HCT116 (cell line): ENCODE measurements at regions not wholly inside any gene's neighbourhood (a gene's known extent, or its start where the extent isn't known, plus 50 kb on each side); places are given as distances from the start of the nearest gene placed in this dataset.

Experiments used
- ATAC-seq: fragments of 200-7000 bp; cut with Tn5 transposase; 2 replicates; pipeline ENCODE4 v1.9.1; 2020; ENCODE audit warnings: mild to moderate bottlenecking, moderate library complexity
- BruUV-seq: library from RNA; stranded (reverse); fragments of 400-500 nt; replicated peaks from 2 replicates; lab custom pipeline; 2021; lab: Mats Ljungman, UMichigan
- CTCF ChIA-PET: fragments of 300-600 bp; sonication (Branson Sonifier 250); formaldehyde crosslinking; loops from one replicate; lab custom pipeline; 2021; ENCODE audit warnings: antibody characterized with exemption; lab: Charles Lee
- POLR2A ChIA-PET: fragments of 300-600, 350-600 bp; sonication (Branson Sonifier 250); formaldehyde crosslinking; loops from one replicate; lab custom pipeline; 2021; ENCODE audit warnings: antibody characterized with exemption; lab: Charles Lee
- RAD21 ChIA-PET, 2 experiments: fragments of 300-600 bp; sonication (Branson Sonifier 250); formaldehyde crosslinking; loops; one replicate each; lab custom pipeline; 2023; ENCODE audit warnings: low total read pairs in 2 of 2; ENCODE audit not compliant: uncharacterized antibody in 2 of 2, unreplicated experiment in 2 of 2, low non-redundant PET in 1 of 2; lab: Charles Lee
- DNase-seq: peaks from one replicate; pipeline ENCODE4 v3.0.0-alpha.2; 2010; ENCODE audit warnings: low read depth, low spot score
- H2AFZ ChIP-seq: fragments of 200-600 bp; shearing (Covaris generic), sonication (generic); 2 replicates; pipeline ENCODE4 v1.6.1; 2017; ENCODE audit warnings: low read depth, mixed run types, mixed read lengths, antibody characterized with exemption, low read length; ENCODE audit not compliant: poor library complexity, severe bottlenecking
- H3K27ac ChIP-seq: 2 replicates; pipeline ENCODE4 v1.5.1; 2012; ENCODE audit warnings: low read depth, low read length
- H3K27me3 ChIP-seq: fragments of 200-600 bp; sonication (generic); 2 replicates; pipeline ENCODE4 v1.6.1; 2016; ENCODE audit warnings: mixed run types, low read length, mixed read lengths; ENCODE audit not compliant: insufficient read depth
- H3K36me3 ChIP-seq, 2 experiments: fragments of 200-500 bp in 1 of 2; fragments of 200-600 bp in 1 of 2; sonication (Bioruptor generic) in 1 of 2; sonication (generic) in 1 of 2; 2 replicates each; pipeline versions ENCODE4 v1.5.1 to v1.6.1; 2014 to 2016; ENCODE audit warnings: low read length in 2 of 2, inconsistent platforms in 1 of 2, mixed read lengths in 1 of 2, mixed run types in 1 of 2; ENCODE audit not compliant: insufficient read depth in 2 of 2, control insufficient read depth in 1 of 2
- H3K4me1 ChIP-seq, 2 experiments: fragments of 200-600 bp in 1 of 2; sonication (generic) in 1 of 2; 2 replicates each; pipeline versions ENCODE4 v1.5.1 to v1.6.1; 2012 to 2017; ENCODE audit warnings: low read length in 2 of 2, inconsistent platforms in 1 of 2, mild to moderate bottlenecking in 1 of 2, mixed read lengths in 1 of 2, mixed run types in 1 of 2, moderate library complexity in 1 of 2; ENCODE audit not compliant: insufficient read depth in 2 of 2, control insufficient read depth in 1 of 2
- H3K4me2 ChIP-seq: fragments of 200-600 bp; sonication (generic); 2 replicates; pipeline ENCODE4 v1.6.1; 2017; ENCODE audit warnings: mixed run types, low read length, mixed read lengths
- H3K4me3 ChIP-seq, 2 experiments: fragments of 200-600 bp in 1 of 2; sonication (generic) in 1 of 2; replicated peaks in 1 of 2; 2 replicates each; pipeline ENCODE4 v1.5.1; 2011 to 2016; ENCODE audit warnings: low read length in 2 of 2, control low read depth in 1 of 2, low read depth in 1 of 2, mild to moderate bottlenecking in 1 of 2, mixed read lengths in 1 of 2, mixed run types in 1 of 2
- H3K79me2 ChIP-seq: fragments of 200-600 bp; sonication (generic); 2 replicates; pipeline ENCODE4 v1.6.1; 2017; ENCODE audit warnings: mild to moderate bottlenecking, mixed run types, low read length, moderate library complexity, mixed read lengths; ENCODE audit not compliant: insufficient read depth
- H3K9ac ChIP-seq: fragments of 200-600 bp; sonication (generic); 2 replicates; pipeline ENCODE4 v1.6.1; 2016; ENCODE audit warnings: low read length, mixed read lengths
- H3K9me2 ChIP-seq: fragments of 200-600 bp; sonication (generic), shearing (Covaris generic); 2 replicates; pipeline ENCODE4 v1.6.1; 2017; ENCODE audit warnings: mixed run types, mild to moderate bottlenecking, moderate library complexity; ENCODE audit not compliant: insufficient read depth
- H3K9me3 ChIP-seq, 2 experiments: fragments of 200-500 bp in 1 of 2; fragments of 200-600 bp in 1 of 2; sonication (Bioruptor generic) in 1 of 2; sonication (generic) in 1 of 2; 2 replicates each; pipeline ENCODE4 v1.6.1; 2014 to 2017; ENCODE audit warnings: low read length in 2 of 2, mixed read lengths in 2 of 2, inconsistent platforms in 1 of 2, low read depth in 1 of 2, mild to moderate bottlenecking in 1 of 2, mixed run types in 1 of 2, moderate library complexity in 1 of 2; ENCODE audit not compliant: control insufficient read depth in 1 of 2, insufficient read depth in 1 of 2
- H4K20me1 ChIP-seq: fragments of 200-600 bp; sonication (generic), shearing (Covaris generic); 2 replicates; pipeline ENCODE4 v1.6.1; 2017; ENCODE audit warnings: mixed run types, mild to moderate bottlenecking, moderate library complexity; ENCODE audit not compliant: insufficient read depth
- ATF3 ChIP-seq: IDR thresholded peaks from 2 replicates; pipeline ENCODE4 v1.6.1; 2012
- CEBPB ChIP-seq: IDR thresholded peaks from 2 replicates; pipeline ENCODE4 v1.6.1; 2012; ENCODE audit warnings: low read depth
- EGR1 ChIP-seq: IDR thresholded peaks from 2 replicates; pipeline ENCODE4 v1.6.1; 2012; ENCODE audit warnings: low read depth
- EZH2 ChIP-seq: fragments of 200-600 bp; sonication (generic); IDR thresholded peaks from 2 replicates; pipeline ENCODE4 v1.6.1; 2017; ENCODE audit warnings: antibody characterized with exemption, mixed run types
- JUND ChIP-seq: IDR thresholded peaks from 2 replicates; pipeline ENCODE4 v1.6.1; 2012
- MAX ChIP-seq: IDR thresholded peaks from 2 replicates; pipeline ENCODE4 v1.6.1; 2012
- POLR2AphosphoS5 ChIP-seq: IDR thresholded peaks from 2 replicates; pipeline ENCODE4 v1.6.1; 2011; ENCODE audit warnings: mild to moderate bottlenecking, low read depth, low read length, moderate library complexity
- RAD21 ChIP-seq: IDR thresholded peaks from 2 replicates; pipeline ENCODE4 v1.6.1; 2012; ENCODE audit warnings: low read depth, mild to moderate bottlenecking
- REST ChIP-seq: IDR thresholded peaks from 2 replicates; pipeline ENCODE4 v1.6.1; 2012; ENCODE audit warnings: low read depth
- SIN3A ChIP-seq: IDR thresholded peaks from 2 replicates; pipeline ENCODE4 v1.6.1; 2012; ENCODE audit warnings: low read depth
- SRF ChIP-seq: IDR thresholded peaks from 2 replicates; pipeline ENCODE4 v1.6.1; 2012; ENCODE audit warnings: low read depth
- TCF7L2 ChIP-seq: IDR thresholded peaks from 2 replicates; pipeline ENCODE4 v1.7.0; 2011; ENCODE audit warnings: borderline replicate concordance, inconsistent platforms; ENCODE audit not compliant: insufficient read depth, insufficient read length; ENCODE audit errors: extremely low read depth
- YY1 ChIP-seq: IDR thresholded peaks from 2 replicates; pipeline ENCODE4 v1.6.1; 2011; ENCODE audit warnings: low read length, low read depth, moderate library complexity, mild to moderate bottlenecking; ENCODE audit not compliant: insufficient replicate concordance; ENCODE audit errors: extremely low read depth
- ZBTB33 ChIP-seq: IDR thresholded peaks from 2 replicates; pipeline ENCODE4 v1.6.1; 2011; ENCODE audit warnings: mild to moderate bottlenecking, low read length, moderate library complexity; ENCODE audit not compliant: insufficient replicate concordance; ENCODE audit errors: extremely low read depth
- ZNF274 ChIP-seq: fragments of 200-500 bp; sonication (Bioruptor generic); IDR thresholded peaks from 2 replicates; pipeline ENCODE4 v1.6.1; 2014; ENCODE audit warnings: mild to moderate bottlenecking, low read depth, low read length, inconsistent platforms
- intact Hi-C: fragments of 100-400 bp; cut with micrococcal nuclease; formaldehyde crosslinking; loops from 2 replicates; pipeline ENCODE4 v1.10.0; 2022

GRCh38 chr1:203567596-203567995 lies 59.0 kb upstream of the ATP2B4 start:
- BruUV-seq, result no TSS peak
- H3K9me3 ChIP-seq, result no peaks in the 10 kb centered on the region
- H3K36me3 ChIP-seq, result no peaks in the 10 kb centered on the region
- H3K27me3 ChIP-seq, result no peaks in the 10 kb centered on the region
- RAD21 ChIA-PET, result no interaction called here
- H3K79me2 ChIP-seq, result no peaks in the 10 kb centered on the region
- POLR2A ChIA-PET, result no interaction called here
- H2AFZ ChIP-seq, result no peak overlapping the region
- H3K4me2 ChIP-seq, result no peak overlapping the region
- no peak for DNase-seq
- no peak overlapping the region for H3K9ac ChIP-seq
- intact Hi-C loops, result no loop called here
- CTCF ChIA-PET, result no interaction called here
- no peak overlapping the region for H3K27ac ChIP-seq
- TF ChIP-seq TCF7L2 (no peak), SRF (no peak), JUND (no peak), MAX (no peak), SIN3A (no peak), ATF3 (no peak), CEBPB (no peak), POLR2AphosphoS5 (no peak), RAD21 (no peak), EGR1 (no peak), EZH2 (no peak), YY1 (no peak), ZBTB33 (no peak), REST (no peak), ZNF274 (no peak)
- TF ChIP-seq, all 23 proteins: peak for 0
- no peak for ATAC-seq
- Histone ChIP-seq H4K20me1 (no peaks in the 10 kb centered on the region), H3K4me3 (no peak overlapping the region), H3K9me2 (no peaks in the 10 kb centered on the region), H3K4me1 (no peaks in the 10 kb centered on the region)
